HCT116 (cell line): ENCODE measurements at regions not wholly inside any gene's neighbourhood (a gene's known extent, or its start where the extent isn't known, plus 50 kb on each side); places are given as distances from the start of the nearest gene placed in this dataset.

Experiments used
- ATAC-seq: fragments of 200-7000 bp; cut with Tn5 transposase; 2 replicates; pipeline ENCODE4 v1.9.1; 2020; ENCODE audit warnings: mild to moderate bottlenecking, moderate library complexity
- BruUV-seq: library from RNA; stranded (reverse); fragments of 400-500 nt; replicated peaks from 2 replicates; lab custom pipeline; 2021; lab: Mats Ljungman, UMichigan
- CTCF ChIA-PET: fragments of 300-600 bp; sonication (Branson Sonifier 250); formaldehyde crosslinking; loops from one replicate; lab custom pipeline; 2021; ENCODE audit warnings: antibody characterized with exemption; lab: Charles Lee
- POLR2A ChIA-PET: fragments of 300-600, 350-600 bp; sonication (Branson Sonifier 250); formaldehyde crosslinking; loops from one replicate; lab custom pipeline; 2021; ENCODE audit warnings: antibody characterized with exemption; lab: Charles Lee
- RAD21 ChIA-PET, 2 experiments: fragments of 300-600 bp; sonication (Branson Sonifier 250); formaldehyde crosslinking; loops; one replicate each; lab custom pipeline; 2023; ENCODE audit warnings: low total read pairs in 2 of 2; ENCODE audit not compliant: uncharacterized antibody in 2 of 2, unreplicated experiment in 2 of 2, low non-redundant PET in 1 of 2; lab: Charles Lee
- DNase-seq: peaks from one replicate; pipeline ENCODE4 v3.0.0-alpha.2; 2010; ENCODE audit warnings: low read depth, low spot score
- H2AFZ ChIP-seq: fragments of 200-600 bp; shearing (Covaris generic), sonication (generic); 2 replicates; pipeline ENCODE4 v1.6.1; 2017; ENCODE audit warnings: low read depth, mixed run types, mixed read lengths, antibody characterized with exemption, low read length; ENCODE audit not compliant: poor library complexity, severe bottlenecking
- H3K27ac ChIP-seq: 2 replicates; pipeline ENCODE4 v1.5.1; 2012; ENCODE audit warnings: low read depth, low read length
- H3K27me3 ChIP-seq: fragments of 200-600 bp; sonication (generic); 2 replicates; pipeline ENCODE4 v1.6.1; 2016; ENCODE audit warnings: mixed run types, low read length, mixed read lengths; ENCODE audit not compliant: insufficient read depth
- H3K36me3 ChIP-seq, 2 experiments: fragments of 200-500 bp in 1 of 2; fragments of 200-600 bp in 1 of 2; sonication (Bioruptor generic) in 1 of 2; sonication (generic) in 1 of 2; 2 replicates each; pipeline versions ENCODE4 v1.5.1 to v1.6.1; 2014 to 2016; ENCODE audit warnings: low read length in 2 of 2, inconsistent platforms in 1 of 2, mixed read lengths in 1 of 2, mixed run types in 1 of 2; ENCODE audit not compliant: insufficient read depth in 2 of 2, control insufficient read depth in 1 of 2
- H3K4me1 ChIP-seq, 2 experiments: fragments of 200-600 bp in 1 of 2; sonication (generic) in 1 of 2; 2 replicates each; pipeline versions ENCODE4 v1.5.1 to v1.6.1; 2012 to 2017; ENCODE audit warnings: low read length in 2 of 2, inconsistent platforms in 1 of 2, mild to moderate bottlenecking in 1 of 2, mixed read lengths in 1 of 2, mixed run types in 1 of 2, moderate library complexity in 1 of 2; ENCODE audit not compliant: insufficient read depth in 2 of 2, control insufficient read depth in 1 of 2
- H3K4me2 ChIP-seq: fragments of 200-600 bp; sonication (generic); 2 replicates; pipeline ENCODE4 v1.6.1; 2017; ENCODE audit warnings: mixed run types, low read length, mixed read lengths
- H3K4me3 ChIP-seq, 2 experiments: fragments of 200-600 bp in 1 of 2; sonication (generic) in 1 of 2; replicated peaks in 1 of 2; 2 replicates each; pipeline ENCODE4 v1.5.1; 2011 to 2016; ENCODE audit warnings: low read length in 2 of 2, control low read depth in 1 of 2, low read depth in 1 of 2, mild to moderate bottlenecking in 1 of 2, mixed read lengths in 1 of 2, mixed run types in 1 of 2
- H3K79me2 ChIP-seq: fragments of 200-600 bp; sonication (generic); 2 replicates; pipeline ENCODE4 v1.6.1; 2017; ENCODE audit warnings: mild to moderate bottlenecking, mixed run types, low read length, moderate library complexity, mixed read lengths; ENCODE audit not compliant: insufficient read depth
- H3K9ac ChIP-seq: fragments of 200-600 bp; sonication (generic); 2 replicates; pipeline ENCODE4 v1.6.1; 2016; ENCODE audit warnings: low read length, mixed read lengths
- H3K9me2 ChIP-seq: fragments of 200-600 bp; sonication (generic), shearing (Covaris generic); 2 replicates; pipeline ENCODE4 v1.6.1; 2017; ENCODE audit warnings: mixed run types, mild to moderate bottlenecking, moderate library complexity; ENCODE audit not compliant: insufficient read depth
- H3K9me3 ChIP-seq, 2 experiments: fragments of 200-500 bp in 1 of 2; fragments of 200-600 bp in 1 of 2; sonication (Bioruptor generic) in 1 of 2; sonication (generic) in 1 of 2; 2 replicates each; pipeline ENCODE4 v1.6.1; 2014 to 2017; ENCODE audit warnings: low read length in 2 of 2, mixed read lengths in 2 of 2, inconsistent platforms in 1 of 2, low read depth in 1 of 2, mild to moderate bottlenecking in 1 of 2, mixed run types in 1 of 2, moderate library complexity in 1 of 2; ENCODE audit not compliant: control insufficient read depth in 1 of 2, insufficient read depth in 1 of 2
- H4K20me1 ChIP-seq: fragments of 200-600 bp; sonication (generic), shearing (Covaris generic); 2 replicates; pipeline ENCODE4 v1.6.1; 2017; ENCODE audit warnings: mixed run types, mild to moderate bottlenecking, moderate library complexity; ENCODE audit not compliant: insufficient read depth
- CBX3 ChIP-seq: IDR thresholded peaks from 2 replicates; pipeline ENCODE4 v1.6.1; 2012; ENCODE audit warnings: low read depth
- CTCF ChIP-seq, 3 experiments: fragments of 200-600 bp in 1 of 3; sonication (generic) in 1 of 3; IDR thresholded peaks in 2 of 3; conservative IDR thresholded peaks in 1 of 3; 2 replicates each; pipeline ENCODE4 v1.5.1; 2012 to 2017; ENCODE audit warnings: low read depth in 2 of 3, low read length in 2 of 3, antibody characterized with exemption in 1 of 3, borderline replicate concordance in 1 of 3, control low read depth in 1 of 3, mild to moderate bottlenecking in 1 of 3, mixed read lengths in 1 of 3, mixed run types in 1 of 3, moderate library complexity in 1 of 3; ENCODE audit not compliant: insufficient read depth in 1 of 3
- ELF1 ChIP-seq: IDR thresholded peaks from 2 replicates; pipeline ENCODE4 v1.6.1; 2012; ENCODE audit warnings: low read depth, borderline replicate concordance
- EZH2phosphoT487 ChIP-seq: fragments of 200-600 bp; IDR thresholded peaks from 2 replicates; pipeline ENCODE4 v1.6.1; 2018; ENCODE audit warnings: antibody characterized with exemption, borderline replicate concordance
- FOSL1 ChIP-seq: IDR thresholded peaks from 2 replicates; pipeline ENCODE4 v1.6.1; 2012; ENCODE audit warnings: low read depth
- POLR2A ChIP-seq: IDR thresholded peaks from 2 replicates; pipeline ENCODE4 v1.7.0; 2011; ENCODE audit warnings: borderline replicate concordance; ENCODE audit not compliant: insufficient read depth, insufficient read length; ENCODE audit errors: extremely low read depth
- POLR2AphosphoS5 ChIP-seq: IDR thresholded peaks from 2 replicates; pipeline ENCODE4 v1.6.1; 2011; ENCODE audit warnings: mild to moderate bottlenecking, low read depth, low read length, moderate library complexity
- RAD21 ChIP-seq: IDR thresholded peaks from 2 replicates; pipeline ENCODE4 v1.6.1; 2012; ENCODE audit warnings: low read depth, mild to moderate bottlenecking
- SIN3A ChIP-seq: IDR thresholded peaks from 2 replicates; pipeline ENCODE4 v1.6.1; 2012; ENCODE audit warnings: low read depth
- SP1 ChIP-seq: IDR thresholded peaks from 2 replicates; pipeline ENCODE4 v1.6.1; 2012; ENCODE audit warnings: low read depth
- SRF ChIP-seq: IDR thresholded peaks from 2 replicates; pipeline ENCODE4 v1.6.1; 2012; ENCODE audit warnings: low read depth
- YY1 ChIP-seq: IDR thresholded peaks from 2 replicates; pipeline ENCODE4 v1.6.1; 2011; ENCODE audit warnings: low read length, low read depth, moderate library complexity, mild to moderate bottlenecking; ENCODE audit not compliant: insufficient replicate concordance; ENCODE audit errors: extremely low read depth
- intact Hi-C: fragments of 100-400 bp; cut with micrococcal nuclease; formaldehyde crosslinking; loops from 2 replicates; pipeline ENCODE4 v1.10.0; 2022
- TF ChIP-seq, protein P1 (sequence below): IDR thresholded peaks from 2 replicates; pipeline ENCODE4 v1.6.1; 2012
- TF ChIP-seq, protein P2 (sequence below): IDR thresholded peaks from 2 replicates; pipeline ENCODE4 v1.6.1; 2012
- TF ChIP-seq, protein P3 (sequence below): IDR thresholded peaks from 2 replicates; pipeline ENCODE4 v1.6.1; 2011; ENCODE audit warnings: mild to moderate bottlenecking, low read length, moderate library complexity; ENCODE audit not compliant: insufficient replicate concordance; ENCODE audit errors: extremely low read depth

DNA sequence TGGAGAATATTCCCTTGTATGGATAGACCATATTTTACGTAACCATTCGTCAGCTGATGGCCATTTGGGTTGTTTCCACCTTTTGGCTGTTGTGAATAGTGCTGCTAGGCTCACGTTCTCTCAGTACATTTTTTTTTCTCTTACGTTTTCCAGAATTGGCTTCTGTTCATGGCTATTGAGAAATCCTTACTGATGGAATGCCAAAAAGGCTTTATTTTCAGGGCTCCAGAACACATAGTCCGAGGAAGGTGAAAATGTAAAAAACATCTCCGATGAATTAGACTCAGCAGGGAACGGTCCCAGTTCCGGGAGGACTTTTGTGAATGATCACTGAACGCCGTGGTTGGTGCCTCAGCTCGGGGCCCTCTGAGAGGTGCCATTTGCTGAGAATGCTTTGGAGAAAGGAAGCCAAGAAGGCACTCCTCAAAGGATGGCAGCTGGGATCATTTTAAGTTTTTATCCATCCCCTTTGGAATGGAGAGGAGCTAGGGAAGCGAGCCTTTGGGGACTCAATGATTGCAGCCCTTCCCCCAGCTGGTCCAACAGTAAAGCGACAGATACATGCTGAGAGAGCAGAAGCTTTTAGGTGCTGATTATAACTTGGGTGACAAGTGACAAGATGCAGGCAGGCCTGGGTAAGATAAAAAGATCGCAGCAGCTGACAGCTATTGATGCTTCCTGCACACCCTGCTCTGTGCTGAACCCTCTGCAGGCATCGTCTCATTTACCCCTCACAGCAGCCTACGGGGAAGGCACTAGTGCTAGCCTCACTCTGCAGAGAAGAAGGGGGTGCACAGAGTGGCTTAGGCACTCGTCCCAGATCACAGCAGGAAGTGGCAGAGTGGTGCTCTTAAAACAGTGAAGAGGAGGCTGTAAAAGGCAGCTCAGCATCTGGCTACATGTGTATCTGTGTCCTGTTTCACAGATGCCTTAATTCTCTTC, 133.4 kb upstream of the KCNG1 start (continued):
- TF ChIP-seq CTCF (IDR thresholded peaks at IDR 0.05 in 2 of 3, conservative IDR thresholded peaks at IDR 0.05 in 1 of 3; ENCODE audit: borderline replicate concordance in 1 of 3, insufficient read depth in 1 of 3, low read depth in 2 of 3, low read length in 2 of 3), result no peak
- no peak for TF ChIP-seq SRF
- no peak for TF ChIP-seq POLR2A
- TF ChIP-seq, all 23 proteins: peak for 0

DNA sequence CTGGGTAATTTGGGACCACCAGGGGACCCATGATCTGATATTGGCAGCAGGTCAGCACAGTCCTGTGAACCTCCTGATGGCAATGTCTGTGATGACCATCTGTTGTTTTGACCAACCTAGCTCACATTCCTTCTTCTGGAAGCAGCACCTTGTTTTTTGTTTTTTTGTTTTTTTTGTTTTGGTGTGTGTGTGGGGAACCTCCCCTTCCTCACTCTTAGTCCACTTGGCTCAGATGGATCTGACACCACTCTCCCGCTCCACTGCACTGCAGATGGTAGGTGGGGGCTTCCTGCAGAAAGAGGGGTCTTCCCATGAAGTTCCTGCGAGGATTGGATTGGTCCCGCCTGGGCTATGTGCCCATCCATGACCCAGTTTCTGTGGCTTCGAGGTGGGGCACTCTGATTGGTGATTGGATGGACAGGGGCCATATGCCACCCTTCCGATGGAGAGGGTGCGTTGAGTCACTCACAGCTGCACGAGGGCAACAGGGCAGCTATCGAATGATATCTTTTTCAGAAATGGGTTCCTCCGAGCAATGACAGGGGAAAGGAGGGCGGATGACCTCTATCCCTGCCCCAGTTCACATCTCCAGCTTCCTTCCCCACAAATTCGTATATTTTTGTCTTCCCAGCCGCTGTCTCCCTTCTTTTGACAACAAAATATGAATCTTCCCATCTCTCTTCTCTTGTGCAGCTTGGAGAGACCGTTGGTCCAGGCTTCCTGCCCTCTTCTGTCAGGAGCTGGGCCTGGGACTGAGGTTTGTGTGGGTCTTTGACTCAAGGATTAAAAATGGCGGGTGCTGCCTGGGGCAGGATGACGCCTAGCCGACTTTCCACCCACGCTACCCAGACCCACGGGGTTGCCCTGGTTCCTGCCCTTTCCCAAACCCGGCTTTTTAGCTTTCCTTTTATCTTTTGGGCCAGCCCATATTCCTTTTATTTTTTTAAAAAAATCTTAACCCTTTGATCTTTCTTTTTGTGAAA, 132.1 kb upstream of the KCNG1 start:
- ChIA-PET RAD21 (no interaction called here), POLR2A (no interaction called here)
- intact Hi-C loops, result no loop called here

More for the DNA sequence above, 132.1 kb upstream of the KCNG1 start:
- ATAC-seq, result no peak
- BruUV-seq, result no TSS peak
- H3K9ac ChIP-seq, result no peak overlapping the region
- H3K9me3 ChIP-seq, result no peaks in the 10 kb centered on the region
- H3K27ac ChIP-seq, result no peak overlapping the region
- TF ChIP-seq RAD21 (no peak), YY1 (no peak), ELF1 (no peak), POLR2A (no peak), EZH2phosphoT487 (no peak), POLR2AphosphoS5 (no peak), CBX3 (no peak), SP1 (no peak), FOSL1 (no peak), SIN3A (no peak)
- TF ChIP-seq, protein P1, sequence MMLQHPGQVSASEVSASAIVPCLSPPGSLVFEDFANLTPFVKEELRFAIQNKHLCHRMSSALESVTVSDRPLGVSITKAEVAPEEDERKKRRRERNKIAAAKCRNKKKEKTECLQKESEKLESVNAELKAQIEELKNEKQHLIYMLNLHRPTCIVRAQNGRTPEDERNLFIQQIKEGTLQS, result no peak
- TF ChIP-seq, protein P2, sequence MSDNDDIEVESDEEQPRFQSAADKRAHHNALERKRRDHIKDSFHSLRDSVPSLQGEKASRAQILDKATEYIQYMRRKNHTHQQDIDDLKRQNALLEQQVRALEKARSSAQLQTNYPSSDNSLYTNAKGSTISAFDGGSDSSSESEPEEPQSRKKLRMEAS, result no peak
- TF ChIP-seq, protein P3, sequence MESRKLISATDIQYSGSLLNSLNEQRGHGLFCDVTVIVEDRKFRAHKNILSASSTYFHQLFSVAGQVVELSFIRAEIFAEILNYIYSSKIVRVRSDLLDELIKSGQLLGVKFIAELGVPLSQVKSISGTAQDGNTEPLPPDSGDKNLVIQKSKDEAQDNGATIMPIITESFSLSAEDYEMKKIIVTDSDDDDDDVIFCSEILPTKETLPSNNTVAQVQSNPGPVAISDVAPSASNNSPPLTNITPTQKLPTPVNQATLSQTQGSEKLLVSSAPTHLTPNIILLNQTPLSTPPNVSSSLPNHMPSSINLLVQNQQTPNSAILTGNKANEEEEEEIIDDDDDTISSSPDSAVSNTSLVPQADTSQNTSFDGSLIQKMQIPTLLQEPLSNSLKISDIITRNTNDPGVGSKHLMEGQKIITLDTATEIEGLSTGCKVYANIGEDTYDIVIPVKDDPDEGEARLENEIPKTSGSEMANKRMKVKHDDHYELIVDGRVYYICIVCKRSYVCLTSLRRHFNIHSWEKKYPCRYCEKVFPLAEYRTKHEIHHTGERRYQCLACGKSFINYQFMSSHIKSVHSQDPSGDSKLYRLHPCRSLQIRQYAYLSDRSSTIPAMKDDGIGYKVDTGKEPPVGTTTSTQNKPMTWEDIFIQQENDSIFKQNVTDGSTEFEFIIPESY, result no peak
- H3K36me3 ChIP-seq, result no peaks in the 10 kb centered on the region
- no peak overlapping the region for H3K4me2 ChIP-seq
- CTCF ChIA-PET, result no interaction called here
- no peak overlapping the region for H3K4me3 ChIP-seq
- H3K4me1 ChIP-seq, result no peaks in the 10 kb centered on the region
- no peaks in the 10 kb centered on the region for H3K9me2 ChIP-seq
- H3K27me3 ChIP-seq, result peaks cover 83% of the 10 kb centered on the region
- no peaks in the 10 kb centered on the region for H4K20me1 ChIP-seq
- no peak overlapping the region for H2AFZ ChIP-seq
- no peaks in the 10 kb centered on the region for H3K79me2 ChIP-seq
- DNase-seq, result no peak
